ENCODE measurements at regions not wholly inside any gene's neighbourhood (a gene's known extent, or its start where the extent isn't known, plus 50 kb on each side); places are given as distances from the start of the nearest gene placed in this dataset.

DNA sequence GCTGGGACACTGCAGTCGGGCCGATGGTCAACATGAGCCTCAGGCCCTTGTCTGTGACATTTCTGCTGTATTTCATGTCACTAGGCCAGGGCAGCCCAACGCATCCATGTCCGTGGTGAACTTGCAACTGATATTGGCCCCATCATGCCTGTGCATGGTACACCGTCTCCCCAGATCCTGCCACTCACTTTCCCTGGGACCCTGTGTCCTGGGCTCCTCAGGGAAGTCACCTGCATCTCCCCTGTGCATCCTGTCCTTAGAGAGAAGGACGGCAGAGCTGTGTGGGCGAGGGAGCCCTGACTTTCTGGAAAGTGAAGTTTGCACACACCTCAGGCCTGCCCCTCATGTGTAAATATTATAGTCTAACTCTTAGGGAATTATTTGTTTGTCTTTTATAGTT, 123.3 kb downstream of the ACKR3 start:
- DNase-seq = no peak

DNA sequence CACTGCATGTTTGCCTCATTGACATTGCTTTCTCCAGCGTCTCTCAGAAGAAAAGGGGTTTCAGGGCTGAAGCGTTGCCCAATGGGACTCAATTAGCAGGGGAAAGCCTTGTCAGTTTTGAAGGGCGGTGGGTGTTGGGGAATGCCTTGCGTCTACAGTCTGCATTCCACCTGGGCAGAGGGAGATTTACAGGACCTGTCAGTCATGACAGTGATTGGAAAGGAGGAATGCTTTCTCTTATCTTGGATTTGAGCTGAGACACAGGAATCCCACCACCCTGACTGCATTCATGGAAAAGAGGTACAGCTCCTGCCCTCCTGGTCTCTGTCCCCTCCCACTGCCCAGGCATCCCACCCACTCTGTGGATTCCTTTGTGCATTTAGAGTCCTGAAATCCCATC, 123.9 kb downstream of the ACKR3 start:
- no peak for DNase-seq

DNA sequence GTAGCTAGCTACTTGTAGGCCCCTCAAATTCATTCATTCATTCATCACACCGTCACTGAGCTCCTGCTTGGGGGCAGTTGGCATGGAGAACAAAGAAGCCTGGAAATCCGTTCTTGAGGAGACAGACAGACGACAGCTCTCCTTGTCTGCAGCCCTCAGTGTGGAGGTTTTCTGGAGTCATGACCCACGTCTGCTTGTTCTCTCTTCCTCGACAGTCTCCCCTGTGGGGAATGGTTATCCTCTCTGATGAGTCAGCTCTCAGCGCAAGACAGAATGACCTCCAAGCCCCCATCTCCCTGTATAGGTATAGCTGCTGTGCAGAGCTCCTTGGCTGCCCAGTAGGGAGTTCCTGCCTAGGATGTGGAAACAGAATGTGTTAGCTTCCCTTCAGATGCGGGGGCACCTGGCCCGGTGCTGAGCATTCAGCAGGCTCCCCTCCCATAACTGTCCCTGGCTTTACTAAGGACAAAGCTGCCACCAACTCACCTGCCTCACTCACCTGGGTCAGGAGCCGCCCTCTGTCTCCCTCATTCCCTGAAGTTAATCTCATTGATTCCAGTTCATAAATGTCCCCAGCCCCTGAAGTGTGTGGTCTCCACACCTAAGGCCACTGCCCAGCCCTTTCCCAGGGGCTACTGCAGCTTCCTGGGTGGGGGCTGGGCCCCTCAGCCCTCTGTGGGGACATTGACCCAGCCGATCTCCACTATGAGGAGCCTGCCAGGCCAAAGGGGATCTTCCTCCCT, 124.7 kb downstream of the ACKR3 start:
- DNase-seq = no peak

DNA sequence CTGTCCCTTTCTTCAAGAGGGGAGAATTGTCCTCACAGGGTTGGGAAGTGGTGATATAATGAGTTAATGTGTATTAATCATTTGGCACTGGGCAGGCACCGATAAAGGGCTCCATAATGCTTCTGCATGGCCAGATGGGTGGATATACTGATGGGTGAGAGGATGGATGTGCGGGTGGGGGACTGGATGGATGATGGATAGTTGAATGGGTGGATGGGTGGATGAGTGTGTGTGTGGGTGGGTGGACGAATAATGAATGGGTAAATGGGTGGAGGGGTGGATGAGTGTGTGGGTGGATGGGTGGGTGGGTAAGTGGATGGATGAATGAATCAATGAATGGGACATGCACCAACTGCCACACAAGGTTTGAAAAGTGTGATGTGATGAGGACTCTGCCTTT, 127.2 kb downstream of the ACKR3 start:
- no peak for DNase-seq

DNA sequence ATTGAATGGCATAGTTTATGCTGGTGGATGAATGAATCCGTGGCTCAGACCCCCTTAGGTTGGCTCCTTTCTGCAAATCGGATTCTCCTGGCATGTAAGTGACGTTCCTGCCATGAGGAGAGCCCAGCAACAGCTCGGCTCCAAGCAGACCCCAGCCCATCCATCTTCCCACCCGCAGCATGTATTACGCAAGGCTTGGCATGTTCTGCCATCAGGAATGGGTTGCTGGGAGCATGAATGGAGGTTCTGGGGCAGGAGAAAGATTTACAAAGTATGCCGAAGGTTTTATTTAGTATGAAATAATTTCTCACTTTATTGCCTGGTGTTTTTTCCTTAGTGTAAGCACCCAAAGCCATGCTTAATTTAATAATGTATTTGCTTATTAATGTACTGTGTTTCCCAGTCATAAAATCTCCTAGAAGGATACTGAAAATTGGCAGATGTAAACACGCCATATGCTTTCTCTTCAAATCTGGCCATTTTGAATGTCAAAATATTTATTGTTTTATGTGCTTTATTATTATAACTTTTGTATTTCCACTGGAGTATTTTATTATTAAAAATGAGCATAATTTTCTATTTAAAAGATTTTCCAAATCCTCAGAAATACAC, 128.5 kb downstream of the ACKR3 start:
- no peak for DNase-seq

DNA sequence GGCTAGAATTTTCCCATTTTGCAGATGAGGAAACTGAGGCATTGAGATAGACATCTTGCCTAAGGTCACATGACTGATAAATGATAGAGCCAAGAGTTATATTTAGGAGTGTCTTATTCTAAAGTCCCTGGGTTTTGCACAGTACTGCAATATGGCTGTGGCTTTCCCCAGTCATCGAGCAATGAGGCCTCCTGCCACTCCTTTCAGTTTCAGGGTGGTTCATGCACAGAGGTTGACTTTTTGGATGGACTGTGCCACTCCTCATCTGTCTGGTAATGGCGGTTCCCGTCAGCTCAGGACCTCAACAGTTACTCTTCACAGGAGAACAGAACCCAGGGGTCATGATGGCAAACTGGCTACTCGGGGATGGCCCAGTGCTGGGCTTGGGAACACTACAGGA, 131.1 kb downstream of the ACKR3 start:
- DNase-seq = no peak

DNA sequence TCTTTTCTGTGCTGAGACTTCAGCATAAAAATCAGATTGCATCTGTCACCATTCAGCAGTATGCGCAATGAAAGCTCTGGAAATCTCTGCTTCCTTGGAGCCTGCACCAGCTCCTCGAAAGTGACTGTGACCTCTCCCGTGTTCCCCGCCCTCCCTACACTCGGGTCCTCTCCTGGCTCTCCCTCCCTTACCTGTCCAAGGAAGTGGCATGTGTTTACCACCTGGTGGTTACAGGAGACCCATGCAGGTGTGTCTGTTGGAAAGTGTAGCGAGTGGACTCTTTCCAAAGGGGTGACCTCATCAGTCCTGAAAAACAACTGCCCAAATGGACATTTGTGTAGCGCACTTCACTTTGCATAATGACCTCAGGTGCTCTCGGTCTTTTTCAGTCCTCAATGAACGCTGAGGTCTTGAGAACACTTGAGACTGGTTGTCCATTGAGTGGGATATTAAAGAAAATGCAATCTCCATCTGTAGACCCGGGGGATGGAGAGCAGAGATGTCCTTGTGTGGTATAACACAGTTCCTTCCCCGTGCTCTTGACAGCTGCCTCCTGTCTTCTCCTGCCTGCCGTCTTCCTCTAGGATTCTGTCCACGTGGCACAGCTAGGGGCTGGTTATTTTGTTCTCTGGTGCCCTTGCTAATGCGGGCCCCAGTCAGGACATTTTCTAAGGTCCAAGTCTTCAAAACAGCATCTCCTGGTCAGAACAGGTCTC, 133.2 kb downstream of the ACKR3 start:
- no peak for DNase-seq

DNA sequence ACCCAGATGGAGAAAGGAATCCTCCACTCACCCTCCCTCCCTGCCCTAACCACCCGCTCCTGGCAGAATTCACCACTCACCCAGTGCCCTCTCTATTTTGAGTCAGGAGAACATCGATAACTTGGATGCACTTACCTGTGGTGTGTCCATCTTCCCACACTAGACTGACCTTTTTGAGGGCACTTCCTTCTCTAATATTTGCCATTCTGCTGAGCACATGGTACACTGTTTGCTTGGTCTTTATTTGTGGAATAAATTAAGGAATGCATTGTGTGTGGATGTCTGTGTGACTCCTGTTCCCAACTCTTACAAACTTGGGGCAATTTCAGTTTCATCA, 133.7 kb downstream of the ACKR3 start:
- DNase-seq = no peak

DNA sequence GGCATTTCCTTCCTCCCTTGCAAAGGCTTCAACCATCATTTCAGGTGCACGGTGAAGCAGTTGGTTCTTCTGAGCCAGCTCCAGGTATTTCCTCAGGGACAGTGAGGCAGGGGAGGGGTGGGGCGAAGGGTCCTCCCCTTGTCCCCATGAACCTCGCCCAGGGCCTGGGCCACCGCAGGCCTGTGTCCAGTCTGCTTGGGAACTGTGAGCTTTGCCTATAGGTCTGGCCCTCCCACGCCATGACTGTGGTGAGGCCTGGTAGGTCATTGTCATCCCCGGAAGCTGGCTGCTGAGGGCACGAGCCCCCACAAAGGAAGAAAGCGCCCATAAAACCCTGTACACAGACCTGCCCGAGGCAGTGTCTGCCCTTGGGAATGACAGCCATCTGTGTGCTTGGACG, 134.3 kb downstream of the ACKR3 start:
- DNase-seq = no peak

DNA sequence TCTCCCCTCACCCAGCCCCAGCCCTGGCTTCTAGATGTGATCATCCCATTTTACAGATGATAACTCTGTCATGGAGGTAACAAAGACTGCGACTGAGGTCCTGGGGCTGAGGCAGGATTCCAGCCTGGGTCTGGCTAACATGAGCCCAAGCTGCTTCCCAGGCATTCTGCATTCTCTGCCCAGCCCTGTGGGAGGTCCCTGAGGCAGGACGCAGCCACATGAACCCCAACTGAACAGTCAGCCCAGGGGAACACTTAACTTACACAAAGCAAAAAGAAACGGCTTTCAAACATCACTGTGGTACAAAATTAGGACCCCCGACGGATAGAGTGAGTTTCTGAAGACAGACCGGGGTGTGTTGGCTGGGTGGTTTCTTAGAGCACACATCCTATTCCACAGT, 135.3 kb downstream of the ACKR3 start:
- DNase-seq = no peak

DNA sequence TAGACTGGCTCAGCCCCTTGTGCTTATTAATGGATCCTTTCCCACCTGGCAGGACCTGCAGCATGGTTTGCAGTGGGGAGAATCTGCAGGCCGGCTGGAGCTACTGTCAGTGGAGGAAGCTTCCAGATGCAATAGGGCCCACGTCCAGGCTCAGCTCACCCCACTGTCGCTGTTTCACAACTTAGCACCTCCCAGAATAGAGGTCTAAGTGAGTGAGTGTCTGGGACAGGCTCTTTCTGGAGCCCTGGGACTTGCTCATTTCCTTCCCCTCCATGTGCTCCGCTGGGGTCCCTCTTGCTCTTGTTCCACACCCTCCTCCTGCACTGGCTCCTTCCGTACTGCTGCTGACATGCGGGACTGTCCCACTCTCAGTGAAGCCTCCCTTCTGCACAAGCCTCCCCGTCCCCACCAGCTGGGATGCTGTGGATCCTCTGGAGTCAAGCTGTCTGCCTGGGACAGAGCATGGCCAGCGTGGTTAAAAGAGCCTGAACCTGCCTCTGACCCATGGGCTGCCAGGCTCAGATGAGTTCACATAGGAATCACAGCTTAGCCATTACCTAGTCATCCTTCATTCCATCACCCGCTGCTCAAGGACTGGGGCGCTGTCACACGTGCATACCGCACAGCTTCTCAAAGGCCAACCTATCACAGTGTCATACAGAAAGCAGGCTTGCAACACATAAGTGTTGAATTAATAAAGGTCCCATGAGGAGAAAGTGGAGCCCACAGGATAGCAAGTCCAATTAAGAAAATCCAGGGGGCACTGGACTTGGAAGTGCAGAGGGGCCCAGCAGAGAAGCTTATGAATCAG, 135.9 kb downstream of the ACKR3 start:
- DNase-seq = no peak

DNA sequence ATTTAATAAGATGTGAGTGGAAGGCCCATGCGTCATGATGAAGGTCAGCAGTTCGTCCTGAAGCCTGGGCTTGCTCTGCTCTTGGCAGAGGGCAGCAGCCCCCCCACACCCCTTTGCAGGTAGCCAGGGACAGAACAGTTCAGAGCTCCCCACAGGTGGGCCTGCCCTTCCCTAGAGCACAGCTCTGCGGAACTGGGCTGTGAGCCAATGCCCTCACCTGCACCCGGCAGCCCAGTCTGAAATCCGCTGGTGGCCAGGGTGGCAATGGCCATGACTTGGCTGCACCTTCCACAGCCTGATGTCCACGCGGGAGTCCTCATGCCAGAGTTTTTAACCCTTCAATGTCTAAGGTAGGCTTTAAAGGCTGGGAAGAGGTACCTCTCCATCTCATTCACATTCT, 136.7 kb downstream of the ACKR3 start:
- peak; percentile 66 for DNase-seq

DNA sequence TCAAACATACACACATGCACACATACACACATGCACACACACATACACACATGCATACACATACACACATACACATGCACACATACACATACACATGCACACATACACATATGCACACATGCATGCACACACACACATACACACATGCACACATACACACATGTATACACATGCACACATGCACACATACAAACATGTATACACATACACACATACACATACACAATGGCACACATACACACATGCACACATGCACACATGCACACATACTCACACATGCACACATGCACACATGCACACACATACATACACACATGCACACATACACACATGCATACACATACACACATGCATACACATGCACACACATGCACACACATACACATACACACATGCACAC, 137.2 kb downstream of the ACKR3 start:
- DNase-seq = no peak

DNA sequence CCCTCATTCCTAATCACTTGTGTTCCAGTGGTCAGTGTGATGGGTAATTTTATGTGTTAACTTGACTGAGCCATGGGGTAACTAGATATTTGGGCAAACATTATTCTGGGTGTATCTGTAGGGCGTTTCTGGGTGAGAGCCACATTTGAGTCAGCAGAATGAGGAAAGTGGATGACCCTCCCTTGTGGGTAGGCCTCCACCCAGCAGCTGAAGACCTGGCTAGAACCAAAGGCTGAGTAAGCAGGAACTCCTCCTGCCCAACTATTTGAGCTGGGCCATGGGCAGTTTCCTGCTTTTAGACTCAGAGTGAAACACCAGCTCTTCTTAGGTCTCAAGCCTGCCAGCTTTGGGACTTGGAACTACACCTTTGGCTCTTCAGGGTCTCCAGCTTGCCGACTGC, 141.8 kb downstream of the ACKR3 start:
- DNase-seq = no peak

DNA sequence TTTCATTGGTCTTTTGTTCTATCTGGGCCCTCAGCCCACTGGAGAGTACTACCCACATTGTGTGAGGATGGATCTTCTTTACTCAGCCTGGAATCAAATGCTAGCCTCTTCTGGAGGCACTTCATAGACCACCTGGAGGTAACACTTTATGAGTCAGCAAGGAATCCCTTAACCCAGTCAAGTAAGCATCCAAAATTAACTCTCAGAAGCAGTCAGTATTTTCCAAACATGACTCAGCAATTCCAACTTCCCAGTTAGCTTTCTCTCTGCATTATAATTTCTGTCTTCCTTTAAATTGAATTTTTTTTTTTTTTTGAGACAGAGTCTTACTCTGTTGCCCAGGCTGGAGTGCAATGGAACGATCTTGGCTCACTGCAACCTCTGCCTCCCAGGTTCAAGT, 142.7 kb downstream of the ACKR3 start:
- no peak for DNase-seq

DNA sequence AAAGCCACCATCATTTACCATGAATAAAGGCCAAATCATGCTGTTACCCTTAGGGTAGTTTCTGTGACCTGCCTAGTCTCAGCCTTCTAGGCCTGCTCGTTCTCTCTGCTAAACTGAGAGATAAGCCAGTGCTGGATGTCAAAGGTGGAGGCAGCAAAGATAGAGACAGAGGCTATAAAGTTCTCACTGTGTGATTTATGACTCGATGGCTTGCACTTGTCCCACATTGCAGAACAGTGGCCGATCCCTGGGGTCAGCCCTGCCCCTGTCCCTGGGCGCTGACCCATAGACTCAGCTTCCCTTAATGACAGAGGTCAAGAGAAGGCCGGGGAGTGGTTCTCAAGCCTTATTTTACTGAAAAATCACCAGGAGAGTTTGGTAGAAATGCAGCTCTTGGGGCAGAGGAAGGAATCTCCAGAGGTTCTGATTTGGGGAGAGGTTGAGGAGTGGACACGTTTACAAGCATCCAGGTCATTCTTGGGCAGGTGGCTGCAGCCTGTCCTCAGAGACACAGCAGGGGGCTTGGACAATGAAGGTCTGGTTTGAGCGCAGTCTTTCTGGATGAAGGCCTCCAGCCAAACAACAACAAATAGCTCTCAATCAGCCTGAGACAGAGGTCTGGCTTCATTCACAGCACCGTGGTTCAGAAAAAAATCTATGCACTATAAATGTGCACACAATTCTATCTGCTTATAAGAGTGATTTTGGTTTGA, 143.5 kb downstream of the ACKR3 start:
- DNase-seq = no peak

DNA sequence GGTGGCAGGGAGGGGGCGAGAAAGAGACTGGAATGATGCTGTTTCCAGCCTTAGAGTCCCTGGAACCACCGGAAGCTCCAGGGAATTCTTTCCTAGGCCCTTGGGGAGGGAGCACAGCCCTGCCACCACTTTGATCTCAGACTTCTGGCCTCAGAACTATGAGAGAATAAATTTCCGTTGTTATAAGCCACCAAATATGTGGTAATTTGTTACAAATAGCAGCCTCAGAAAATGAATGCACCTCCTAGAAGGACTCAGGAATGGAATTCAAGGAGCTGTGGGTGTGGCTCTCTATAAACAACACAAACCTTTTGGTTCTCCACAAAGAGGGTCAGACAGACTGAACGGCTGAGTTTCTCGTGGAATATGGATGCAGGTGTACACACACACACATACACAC, 144.5 kb downstream of the ACKR3 start:
- DNase-seq = no peak

DNA sequence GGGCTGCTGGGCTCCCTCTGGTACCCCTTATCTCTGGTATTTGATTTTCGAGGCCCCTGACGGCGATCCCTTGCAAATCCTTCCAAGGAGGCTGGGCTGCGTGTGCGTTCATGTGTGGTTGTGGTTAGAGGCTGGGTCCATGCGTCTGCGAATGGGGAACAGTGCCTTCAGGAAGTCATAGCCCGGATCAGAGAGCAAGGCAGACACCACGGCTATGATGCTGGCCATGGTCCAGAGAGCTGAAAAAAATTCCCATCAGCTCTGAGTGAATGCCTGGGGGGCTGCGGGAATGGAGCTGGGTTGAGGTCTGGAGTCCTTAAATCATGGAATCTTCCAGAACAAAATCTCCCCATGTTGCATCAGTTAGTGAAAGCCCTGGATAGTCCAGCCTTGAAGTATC, 145.5 kb downstream of the ACKR3 start:
- DNase-seq = no peak

DNA sequence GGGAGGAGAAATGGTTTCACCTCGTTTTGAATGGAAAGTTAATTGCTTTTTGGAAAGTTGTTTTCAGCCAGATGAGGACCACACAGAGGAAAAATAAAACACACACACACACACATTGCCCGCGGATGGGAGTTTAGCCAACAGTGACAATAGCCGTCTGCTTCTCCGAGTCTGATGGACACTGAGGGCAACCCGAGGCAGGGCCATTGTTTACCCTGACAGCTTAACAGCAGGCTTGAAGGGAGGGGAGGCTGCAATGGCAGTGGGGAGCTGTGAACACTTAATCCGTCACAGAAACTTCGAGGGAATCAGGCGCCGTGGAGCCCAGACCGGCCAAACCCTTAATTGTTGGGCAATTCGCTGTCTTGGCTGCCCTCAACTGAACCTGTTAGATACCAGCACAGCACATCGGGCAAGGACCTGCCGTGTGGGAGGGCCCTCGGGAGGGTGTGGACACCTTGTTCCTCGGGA, 145.9 kb downstream of the ACKR3 start:
- DNase-seq = no peak

DNA sequence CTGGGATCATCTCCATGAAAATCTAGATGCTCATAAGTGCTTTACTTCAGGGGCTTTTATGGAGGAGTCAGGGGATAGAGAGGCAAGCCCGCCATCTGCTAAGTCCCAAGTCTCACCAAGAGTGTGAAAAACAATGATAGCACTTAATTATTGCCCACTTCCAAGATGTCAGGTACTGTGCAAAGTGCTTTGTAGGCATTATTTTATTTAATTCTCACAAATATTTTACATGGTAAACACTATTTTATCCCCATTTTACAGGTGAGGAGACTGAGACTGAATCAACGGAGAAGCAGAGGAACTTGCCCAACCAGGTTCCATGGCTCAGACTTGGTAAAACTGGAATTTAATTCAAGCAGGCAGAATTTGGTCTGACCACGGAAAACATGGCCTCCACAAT, 147.5 kb downstream of the ACKR3 start:
- no peak for DNase-seq

DNA sequence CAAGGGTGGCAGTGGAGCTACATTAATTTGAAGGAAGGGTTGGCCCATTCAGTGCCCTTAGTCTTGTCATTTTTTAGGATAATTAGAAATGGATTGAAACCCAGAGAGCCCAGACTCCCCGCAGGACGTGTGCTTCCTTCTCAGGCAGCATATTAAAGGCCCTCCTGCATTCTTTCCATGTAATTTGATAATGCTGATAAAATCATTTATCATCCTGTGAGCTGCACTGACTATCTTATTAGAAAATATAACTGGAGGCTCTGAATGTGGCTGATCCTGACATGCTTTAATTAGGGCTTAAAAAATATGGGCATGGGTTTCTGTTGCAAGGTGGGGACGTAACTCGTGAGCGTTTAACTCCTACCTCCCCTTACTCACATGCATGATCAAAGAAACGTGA, 148.1 kb downstream of the ACKR3 start:
- no peak for DNase-seq

DNA sequence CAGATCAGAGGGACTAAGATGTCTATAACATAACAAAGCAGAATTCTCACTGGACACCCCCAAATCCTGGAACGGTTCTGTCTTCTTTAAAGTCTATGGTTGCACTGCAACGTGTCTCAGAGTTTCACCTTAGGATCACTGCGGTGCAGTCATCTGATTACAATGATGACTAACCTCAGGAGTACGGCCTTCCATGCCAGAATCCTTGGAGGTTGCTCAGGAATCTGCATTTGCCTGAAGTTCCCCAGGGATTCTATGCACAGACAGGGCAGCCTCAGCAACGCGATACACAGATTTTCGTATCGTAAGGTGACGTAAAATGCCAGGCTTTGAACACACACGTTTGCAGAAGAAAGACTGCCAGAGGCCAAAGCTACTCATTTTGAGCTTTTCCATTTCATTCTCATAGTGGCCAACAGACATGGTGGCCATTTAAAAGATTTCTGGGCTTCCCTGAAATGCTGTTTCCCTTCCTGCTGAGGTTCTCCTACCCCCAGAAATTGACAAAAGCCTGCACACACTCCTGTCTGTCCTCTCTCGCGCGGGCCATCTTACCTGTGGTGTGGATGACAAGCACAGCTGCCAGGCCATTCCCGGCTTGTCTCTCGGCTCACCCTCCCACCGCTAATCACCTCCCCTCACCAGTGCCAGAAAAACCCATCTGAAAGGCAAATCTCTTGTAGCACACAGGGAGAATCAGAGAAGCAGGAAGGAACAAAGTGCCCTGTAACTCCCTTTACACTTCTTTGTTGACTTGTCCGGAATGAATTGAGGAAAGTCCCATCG, 148.8 kb downstream of the ACKR3 start:
- no peak for DNase-seq

Data from NCI-H1105 treated with DMSO at 0.1 percent for 48 hours (cell line).